H9 (cell line): ENCODE measurements at regions not wholly inside any gene's neighbourhood (a gene's known extent, or its start where the extent isn't known, plus 50 kb on each side); places are given as distances from the start of the nearest gene placed in this dataset.
"Not testable (repeated sequence)": the region's sequence is repeated elsewhere in the genome, so short reads cannot be mapped to it uniquely, and the experiment has no call there.

Source experiments
- DNase-seq: peaks from one replicate; pipeline ENCODE4 v3.0.0-alpha.2; 2017
- H2AFZ ChIP-seq: one replicate; pipeline ENCODE4 v1.6.1; 2013; ENCODE audit warnings: mild to moderate bottlenecking, low read length, control low read depth, moderate library complexity
- H2AK5ac ChIP-seq: 2 replicates; pipeline ENCODE4 v1.6.1; 2013; ENCODE audit warnings: low read length, control low read depth, mixed read lengths; ENCODE audit not compliant: insufficient read length
- H2BK120ac ChIP-seq: one replicate; pipeline ENCODE4 v1.6.1; 2013; ENCODE audit warnings: low read depth, mild to moderate bottlenecking, low read length, control low read depth, inconsistent platforms; ENCODE audit not compliant: poor library complexity, severe bottlenecking
- H2BK12ac ChIP-seq: 2 replicates; pipeline ENCODE4 v1.6.1; 2013; ENCODE audit warnings: low read length, control low read depth, mixed read lengths, low read depth; ENCODE audit not compliant: insufficient read length
- H2BK15ac ChIP-seq: 2 replicates; pipeline ENCODE4 v1.6.1; 2013; ENCODE audit warnings: low read depth, low read length, control low read depth
- H2BK20ac ChIP-seq: one replicate; pipeline ENCODE4 v1.6.1; 2013; ENCODE audit warnings: low read depth, mild to moderate bottlenecking, low read length, control low read depth, inconsistent platforms; ENCODE audit not compliant: poor library complexity, severe bottlenecking
- H2BK5ac ChIP-seq: 2 replicates; pipeline ENCODE4 v1.6.1; 2013; ENCODE audit warnings: low read length, control low read depth, mixed read lengths; ENCODE audit not compliant: insufficient read length
- H3K14ac ChIP-seq: 2 replicates; pipeline ENCODE4 v1.6.1; 2013; ENCODE audit warnings: low read length, control low read depth; ENCODE audit not compliant: insufficient read depth
- H3K18ac ChIP-seq: 2 replicates; pipeline ENCODE4 v1.6.1; 2013; ENCODE audit warnings: low read depth, mild to moderate bottlenecking, mixed read lengths, low read length, control low read depth; ENCODE audit not compliant: insufficient read length
- H3K23ac ChIP-seq: 2 replicates; pipeline ENCODE4 v1.6.1; 2013; ENCODE audit warnings: low read length, control low read depth, mixed read lengths, low read depth; ENCODE audit not compliant: insufficient read length
- H3K23me2 ChIP-seq: 2 replicates; pipeline ENCODE4 v1.6.1; 2013; ENCODE audit warnings: low read depth, mild to moderate bottlenecking, mixed read lengths, low read length, control low read depth; ENCODE audit not compliant: insufficient read length, poor library complexity, severe bottlenecking
- H3K27ac ChIP-seq: 2 replicates; pipeline ENCODE4 v1.5.1; 2013; ENCODE audit warnings: low read length, control low read depth, mixed read lengths, low read depth; ENCODE audit not compliant: insufficient read length
- H3K27me3 ChIP-seq: 2 replicates; pipeline ENCODE4 v1.6.1; 2013; ENCODE audit warnings: low read length, control low read depth, inconsistent platforms; ENCODE audit not compliant: insufficient read depth
- H3K4ac ChIP-seq: 2 replicates; pipeline ENCODE4 v1.6.1; 2013; ENCODE audit warnings: low read depth, mild to moderate bottlenecking, control low read depth, inconsistent platforms, low read length, moderate library complexity
- H3K4me1 ChIP-seq: 2 replicates; pipeline ENCODE4 v1.6.1; 2013; ENCODE audit warnings: low read length, control low read depth, inconsistent platforms; ENCODE audit not compliant: insufficient read depth
- H3K4me2 ChIP-seq: 2 replicates; pipeline ENCODE4 v1.6.1; 2013; ENCODE audit warnings: low read length, control low read depth, mixed read lengths; ENCODE audit not compliant: insufficient read length, insufficient read depth
- H3K56ac ChIP-seq: 2 replicates; pipeline ENCODE4 v1.6.1; 2013; ENCODE audit warnings: low read depth, mild to moderate bottlenecking, mixed read lengths, low read length, control low read depth; ENCODE audit not compliant: insufficient read length
- H3K79me1 ChIP-seq: 2 replicates; pipeline ENCODE4 v1.6.1; 2013; ENCODE audit warnings: low read depth, mild to moderate bottlenecking, moderate library complexity, low read length, control low read depth, inconsistent platforms; ENCODE audit not compliant: insufficient read depth, poor library complexity, severe bottlenecking
- H3K79me2 ChIP-seq: 2 replicates; pipeline ENCODE4 v1.6.1; 2013; ENCODE audit warnings: low read length, control low read depth, inconsistent platforms; ENCODE audit not compliant: insufficient read depth
- H3K9ac ChIP-seq: 2 replicates; pipeline ENCODE4 v1.6.1; 2013; ENCODE audit warnings: low read length, control low read depth, mixed read lengths; ENCODE audit not compliant: insufficient read length; ENCODE audit errors: extremely low read depth
- H3K9me3 ChIP-seq: one replicate; pipeline ENCODE4 v1.6.1; 2013; ENCODE audit warnings: low read depth, low read length, inconsistent platforms; ENCODE audit not compliant: control insufficient read depth
- H3T11ph ChIP-seq: one replicate; pipeline ENCODE4 v1.6.1; 2013; ENCODE audit warnings: mild to moderate bottlenecking, low read length, control low read depth, inconsistent platforms
- H4K20me1 ChIP-seq: one replicate; pipeline ENCODE4 v1.6.1; 2013; ENCODE audit not compliant: control insufficient read depth, insufficient read length, insufficient read depth
- H4K5ac ChIP-seq: 2 replicates; pipeline ENCODE4 v1.6.1; 2013; ENCODE audit warnings: low read depth, mild to moderate bottlenecking, mixed read lengths, low read length, control low read depth; ENCODE audit not compliant: insufficient read length
- H4K8ac ChIP-seq: replicated peaks from 2 replicates; pipeline ENCODE4 v1.6.1; 2013; ENCODE audit warnings: low read length, control low read depth, mixed read lengths, low read depth; ENCODE audit not compliant: insufficient read length
- H4K91ac ChIP-seq: 2 replicates; pipeline ENCODE4 v1.6.1; 2013; ENCODE audit warnings: low read depth, mild to moderate bottlenecking, moderate library complexity, mixed read lengths, low read length, control low read depth; ENCODE audit not compliant: insufficient read length
- H3K27ac Mint-ChIP-seq, 3 experiments: 2 replicates in 2 of 3; 3 replicates in 1 of 3; pipeline ENCODE4 v1.8.0; 2020 to 2021; ENCODE audit warnings: mixed read lengths in 3 of 3, mild to moderate bottlenecking in 1 of 3, moderate library complexity in 1 of 3
- H3K27me3 Mint-ChIP-seq: 2 replicates; pipeline ENCODE4 v1.8.0; 2021; ENCODE audit warnings: low read depth, mild to moderate bottlenecking, moderate library complexity, mixed read lengths
- H3K36me3 Mint-ChIP-seq, 3 experiments: 2 replicates in 2 of 3; 3 replicates in 1 of 3; pipeline ENCODE4 v1.8.0; 2020 to 2021; ENCODE audit warnings: low read depth in 3 of 3, mixed read lengths in 3 of 3; ENCODE audit not compliant: insufficient read depth in 1 of 3
- H3K4me1 Mint-ChIP-seq, 2 experiments: 2 replicates each; pipeline ENCODE4 v1.8.0; 2020; ENCODE audit warnings: mixed read lengths in 2 of 2
- H3K4me3 Mint-ChIP-seq, 2 experiments: 2 replicates in 1 of 2; 3 replicates in 1 of 2; pipeline ENCODE4 v1.8.0; 2020 to 2021; ENCODE audit warnings: mild to moderate bottlenecking in 2 of 2, mixed read lengths in 2 of 2, moderate library complexity in 1 of 2
- H3K9me3 Mint-ChIP-seq, 2 experiments: 2 replicates in 1 of 2; 3 replicates in 1 of 2; pipeline ENCODE4 v1.8.0; 2020; ENCODE audit warnings: mild to moderate bottlenecking in 2 of 2, mixed read lengths in 2 of 2, moderate library complexity in 1 of 2
- WGBS: extraction: QIAGEN DNeasy Blood & Tissue Kit; methylation state at CpG from one replicate; pipeline ENCODE4 v1.1.7; 2013; ENCODE audit warnings: missing lambda C conversion rate, low lambda C conversion rate, mixed read lengths; ENCODE audit not compliant: insufficient read length; ENCODE audit errors: extremely low coverage; 5-methylcytosine and 5-hydroxymethylcytosine counted together
- TF ChIP-seq, protein P1 (sequence below): fragments of 200-600 bp; sonication (generic); conservative IDR thresholded peaks from 3 replicates; pipeline ENCODE4 v1.8.0; 2021; ENCODE audit warnings: antibody characterized with exemption, mild to moderate bottlenecking

DNA sequence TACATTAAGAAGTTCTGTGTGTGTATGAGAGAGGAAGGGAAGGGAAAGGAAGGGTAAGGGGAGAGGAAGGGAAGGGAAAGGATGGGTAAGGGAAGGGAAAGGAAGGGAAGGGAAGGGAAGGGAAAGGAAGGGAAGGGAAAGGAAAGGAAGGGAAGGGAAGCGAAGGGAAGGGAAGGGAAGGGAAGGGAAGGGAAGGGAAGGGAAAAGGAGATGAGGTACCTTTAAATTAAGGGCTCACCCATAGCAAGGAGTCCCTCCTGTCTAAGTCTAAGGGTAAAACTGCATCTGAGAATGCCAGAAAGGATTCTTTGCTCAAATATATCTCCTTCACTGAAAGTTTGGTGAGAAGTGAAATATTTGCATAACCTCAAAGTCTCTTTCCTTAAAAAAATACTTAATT lies 572.1 kb upstream of the ADAMTS9 start:
- no peak overlapping the region for H4K8ac ChIP-seq
- H3T11ph ChIP-seq, result no peak overlapping the region
- H3K27ac ChIP-seq, result no peak overlapping the region
- no peak overlapping the region for H3K4me3 Mint-ChIP-seq
- H3K56ac ChIP-seq, result no peak overlapping the region
- WGBS, result no CpG with 5 or more reads among the region's 1 CpG
- H4K20me1 ChIP-seq, result no peaks in the 10 kb centered on the region
- no peak overlapping the region for H3K18ac ChIP-seq
- no peaks in the 10 kb centered on the region for H3K4me1 Mint-ChIP-seq
- H3K79me2 ChIP-seq, result no peaks in the 10 kb centered on the region
- H3K9ac ChIP-seq, result no peak overlapping the region
- no peaks in the 10 kb centered on the region for H3K79me1 ChIP-seq
- H3K9me3 ChIP-seq, result no peaks in the 10 kb centered on the region
- peaks cover 0 to 4% (median 0%) of the 10 kb centered on the region in 3 experiments; a peak in 1 of 7 replicates for H3K36me3 Mint-ChIP-seq
- no peaks in the 10 kb centered on the region for H3K4me1 ChIP-seq
- H3K9me3 Mint-ChIP-seq, result peaks cover 1 to 6% of the 10 kb centered on the region in 2 experiments; a peak in 4 of 5 replicates
- no peak for DNase-seq
- H2BK15ac ChIP-seq, result no peak overlapping the region
- H4K5ac ChIP-seq, result no peak overlapping the region
- no peaks in the 10 kb centered on the region for H3K23me2 ChIP-seq
- H3K23ac ChIP-seq, result no peak overlapping the region
- no peak overlapping the region for H2AFZ ChIP-seq
- H2BK20ac ChIP-seq, result no peak overlapping the region
- TF ChIP-seq, protein P1, sequence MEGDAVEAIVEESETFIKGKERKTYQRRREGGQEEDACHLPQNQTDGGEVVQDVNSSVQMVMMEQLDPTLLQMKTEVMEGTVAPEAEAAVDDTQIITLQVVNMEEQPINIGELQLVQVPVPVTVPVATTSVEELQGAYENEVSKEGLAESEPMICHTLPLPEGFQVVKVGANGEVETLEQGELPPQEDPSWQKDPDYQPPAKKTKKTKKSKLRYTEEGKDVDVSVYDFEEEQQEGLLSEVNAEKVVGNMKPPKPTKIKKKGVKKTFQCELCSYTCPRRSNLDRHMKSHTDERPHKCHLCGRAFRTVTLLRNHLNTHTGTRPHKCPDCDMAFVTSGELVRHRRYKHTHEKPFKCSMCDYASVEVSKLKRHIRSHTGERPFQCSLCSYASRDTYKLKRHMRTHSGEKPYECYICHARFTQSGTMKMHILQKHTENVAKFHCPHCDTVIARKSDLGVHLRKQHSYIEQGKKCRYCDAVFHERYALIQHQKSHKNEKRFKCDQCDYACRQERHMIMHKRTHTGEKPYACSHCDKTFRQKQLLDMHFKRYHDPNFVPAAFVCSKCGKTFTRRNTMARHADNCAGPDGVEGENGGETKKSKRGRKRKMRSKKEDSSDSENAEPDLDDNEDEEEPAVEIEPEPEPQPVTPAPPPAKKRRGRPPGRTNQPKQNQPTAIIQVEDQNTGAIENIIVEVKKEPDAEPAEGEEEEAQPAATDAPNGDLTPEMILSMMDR, result no peak
- H2AK5ac ChIP-seq, result no peak overlapping the region
- H3K27ac Mint-ChIP-seq, result no peak overlapping the region
- no peak overlapping the region for H3K14ac ChIP-seq
- no peak overlapping the region for H3K4ac ChIP-seq
- H2BK5ac ChIP-seq, result no peak overlapping the region
- H3K27me3 Mint-ChIP-seq, result no peaks in the 10 kb centered on the region; the same call in 1 of the 2 replicates
- no peak overlapping the region for H3K4me2 ChIP-seq
- no peak overlapping the region for H2BK12ac ChIP-seq
- H3K27me3 ChIP-seq, result no peaks in the 10 kb centered on the region
- no peak overlapping the region for H2BK120ac ChIP-seq
- no peak overlapping the region for H4K91ac ChIP-seq

DNA sequence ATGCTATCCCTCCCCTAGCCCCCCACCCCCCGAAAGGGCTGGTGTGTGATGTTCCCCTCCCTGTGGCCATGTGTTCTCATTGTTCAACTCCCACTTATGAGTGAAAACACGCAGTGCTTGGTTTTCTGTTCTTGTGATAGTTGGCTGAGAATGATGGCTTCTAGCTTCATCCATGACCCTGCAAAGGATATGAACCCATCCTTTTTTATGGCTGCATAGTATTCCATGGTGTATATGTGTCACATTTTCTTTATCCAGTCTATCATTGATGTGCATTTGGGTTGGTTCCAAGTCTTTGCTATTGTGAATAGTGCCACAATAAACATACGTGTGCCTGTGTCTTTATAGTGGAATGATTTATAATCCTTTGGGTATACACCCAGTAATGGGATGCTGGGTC lies 565.1 kb upstream of the ADAMTS9 start:
- DNase-seq, H2BK12ac ChIP-seq, H3K79me1 ChIP-seq, H3K27me3 ChIP-seq, H3K4ac ChIP-seq, H2BK5ac ChIP-seq, H3K27me3 Mint-ChIP-seq, H2BK15ac ChIP-seq, H4K91ac ChIP-seq, H3K36me3 Mint-ChIP-seq, H3K56ac ChIP-seq, H4K20me1 ChIP-seq, H3K4me1 ChIP-seq, H4K5ac ChIP-seq, H3K9me3 ChIP-seq, H3K4me3 Mint-ChIP-seq, H3K4me1 Mint-ChIP-seq, H2AK5ac ChIP-seq, H3K23ac ChIP-seq, H2BK20ac ChIP-seq, H3K18ac ChIP-seq, H2BK120ac ChIP-seq, H2AFZ ChIP-seq, H3K23me2 ChIP-seq, H3K9me3 Mint-ChIP-seq, H3K79me2 ChIP-seq, H3K14ac ChIP-seq, H3K27ac Mint-ChIP-seq, H3K27ac ChIP-seq, H3K4me2 ChIP-seq, H3K9ac ChIP-seq, H4K8ac ChIP-seq, H3T11ph ChIP-seq: not testable (repeated sequence)
- WGBS, result no CpG with 5 or more reads among the region's 3 CpGs
